C4-2B (cell line): ENCODE measurements at regions not wholly inside any gene's neighbourhood (a gene's known extent, or its start where the extent isn't known, plus 50 kb on each side); places are given as distances from the start of the nearest gene placed in this dataset.

Source experiments
- ZFX ChIP-seq: fragments of 450-650 bp; IDR thresholded peaks from 2 replicates; pipeline ENCODE4 v1.6.1; 2017
- TF ChIP-seq, protein P1 (sequence below): fragments of 450-650 bp; conservative IDR thresholded peaks from 2 replicates; pipeline ENCODE4 v1.5.1; 2017; ENCODE audit warnings: mild to moderate bottlenecking

DNA sequence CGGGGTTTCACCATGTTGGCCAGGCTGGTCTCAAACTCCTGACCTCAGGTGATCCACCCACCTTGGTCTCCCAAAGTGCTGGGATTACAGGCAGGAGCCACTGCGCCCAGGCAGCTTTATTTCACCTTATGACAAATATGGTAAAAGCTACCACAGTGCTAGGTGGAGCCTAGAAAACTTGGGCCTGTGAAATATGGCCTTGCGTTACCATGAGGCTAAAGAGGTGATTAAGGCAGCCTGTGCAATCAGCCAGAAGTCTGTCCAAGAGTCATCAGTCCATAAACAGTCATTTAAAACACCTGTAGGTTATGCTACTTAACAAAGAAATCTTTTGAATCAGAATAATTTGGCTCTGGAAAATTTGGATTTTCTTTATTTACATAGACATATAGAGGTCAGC, 114.8 kb upstream of the ANKH start:
- TF ChIP-seq, protein P1, sequence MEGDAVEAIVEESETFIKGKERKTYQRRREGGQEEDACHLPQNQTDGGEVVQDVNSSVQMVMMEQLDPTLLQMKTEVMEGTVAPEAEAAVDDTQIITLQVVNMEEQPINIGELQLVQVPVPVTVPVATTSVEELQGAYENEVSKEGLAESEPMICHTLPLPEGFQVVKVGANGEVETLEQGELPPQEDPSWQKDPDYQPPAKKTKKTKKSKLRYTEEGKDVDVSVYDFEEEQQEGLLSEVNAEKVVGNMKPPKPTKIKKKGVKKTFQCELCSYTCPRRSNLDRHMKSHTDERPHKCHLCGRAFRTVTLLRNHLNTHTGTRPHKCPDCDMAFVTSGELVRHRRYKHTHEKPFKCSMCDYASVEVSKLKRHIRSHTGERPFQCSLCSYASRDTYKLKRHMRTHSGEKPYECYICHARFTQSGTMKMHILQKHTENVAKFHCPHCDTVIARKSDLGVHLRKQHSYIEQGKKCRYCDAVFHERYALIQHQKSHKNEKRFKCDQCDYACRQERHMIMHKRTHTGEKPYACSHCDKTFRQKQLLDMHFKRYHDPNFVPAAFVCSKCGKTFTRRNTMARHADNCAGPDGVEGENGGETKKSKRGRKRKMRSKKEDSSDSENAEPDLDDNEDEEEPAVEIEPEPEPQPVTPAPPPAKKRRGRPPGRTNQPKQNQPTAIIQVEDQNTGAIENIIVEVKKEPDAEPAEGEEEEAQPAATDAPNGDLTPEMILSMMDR = no peak
- TF ChIP-seq ZFX = no peak
